LoVo (cell line): ENCODE measurements at regions not wholly inside any gene's neighbourhood (a gene's known extent, or its start where the extent isn't known, plus 50 kb on each side); places are given as distances from the start of the nearest gene placed in this dataset.
A peak's percentile ranks its signal among the peaks of the same experiment; 100 is the strongest.

ENCODE experiments used
- DNase-seq: peaks from one replicate; pipeline ENCODE4 v3.0.0-alpha.2; 2016; ENCODE audit warnings: low spot score

- DNase-seq: no peak
Measured at GRCh38 chr12:75837700-75838099, 193.9 kb downstream of the PHLDA1 start.

- DNase-seq: no peak
Measured at GRCh38 chr12:75836533-75836932, 195.0 kb downstream of the PHLDA1 start.

- DNase-seq: no peak
Measured at GRCh38 chr12:75834591-75834990, 197.0 kb downstream of the PHLDA1 start.

- DNase-seq: no peak
Measured at GRCh38 chr12:75833268-75833667, 198.3 kb downstream of the PHLDA1 start.

GRCh38 chr12:75831402-75831801 lies 200.2 kb downstream of the PHLDA1 start:
- DNase-seq: no peak

- no peak for DNase-seq
Measured at GRCh38 chr12:75827061-75827460, 204.5 kb downstream of the PHLDA1 start.

- peak; percentile 90 for DNase-seq
Measured at GRCh38 chr12:75825686-75826085, 205.9 kb downstream of the PHLDA1 start.

GRCh38 chr12:75823475-75823874 lies 208.1 kb downstream of the PHLDA1 start:
- peak; percentile 66 for DNase-seq

GRCh38 chr12:75822416-75822815 lies 209.2 kb downstream of the PHLDA1 start:
- DNase-seq: no peak

GRCh38 chr12:75820848-75821578 lies 210.6 kb downstream of the PHLDA1 start:
- no peak for DNase-seq

- no peak for DNase-seq
Measured at GRCh38 chr12:75820071-75820470, 211.5 kb downstream of the PHLDA1 start.

GRCh38 chr12:75819512-75819911 lies 212.1 kb downstream of the PHLDA1 start:
- no peak for DNase-seq

- no peak for DNase-seq
Measured at GRCh38 chr12:75818863-75819262, 212.7 kb downstream of the PHLDA1 start.

GRCh38 chr12:75816897-75817296 lies 214.7 kb downstream of the PHLDA1 start:
- DNase-seq: peak; percentile 70

- DNase-seq: no peak
Measured at GRCh38 chr12:75815756-75816155, 215.8 kb downstream of the PHLDA1 start.

GRCh38 chr12:75814851-75815754 lies 216.5 kb downstream of the PHLDA1 start:
- peak; percentile 20 for DNase-seq

- no peak for DNase-seq
Measured at GRCh38 chr12:75813072-75813471, 218.5 kb downstream of the PHLDA1 start.

GRCh38 chr12:75812271-75813018 lies 219.1 kb downstream of the PHLDA1 start:
- DNase-seq: no peak

- no peak for DNase-seq
Measured at GRCh38 chr12:75809746-75810145, 221.8 kb downstream of the PHLDA1 start.

- DNase-seq: no peak
Measured at GRCh38 chr12:75807494-75807893, 224.1 kb downstream of the PHLDA1 start.

- no peak for DNase-seq
Measured at GRCh38 chr12:75805905-75806304, 225.7 kb downstream of the PHLDA1 start.

GRCh38 chr12:75805320-75805719 lies 226.3 kb downstream of the PHLDA1 start:
- DNase-seq: no peak
